ENCODE measurements at regions not wholly inside any gene's neighbourhood (a gene's known extent, or its start where the extent isn't known, plus 50 kb on each side); places are given as distances from the start of the nearest gene placed in this dataset.

DNA sequence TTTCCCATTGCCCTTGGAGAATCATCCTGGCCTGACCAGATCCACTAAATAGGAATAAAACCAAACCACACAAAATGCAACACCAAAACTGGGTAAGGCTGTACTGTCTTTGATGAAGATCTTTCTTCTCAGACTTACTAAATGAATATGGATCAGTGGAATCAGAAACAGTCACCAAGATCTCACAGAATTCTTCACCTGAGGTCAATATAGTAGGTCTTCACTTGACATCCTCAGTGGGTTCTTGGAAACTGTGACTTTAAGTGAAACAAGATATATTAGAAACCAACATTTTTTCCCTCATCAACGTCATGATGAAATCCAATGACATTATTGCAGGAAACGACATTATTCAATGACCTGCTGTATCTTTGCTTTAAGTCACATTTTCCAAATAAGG, 526.2 kb downstream of the FUT8 start:
- TF ChIP-seq, protein P1, sequence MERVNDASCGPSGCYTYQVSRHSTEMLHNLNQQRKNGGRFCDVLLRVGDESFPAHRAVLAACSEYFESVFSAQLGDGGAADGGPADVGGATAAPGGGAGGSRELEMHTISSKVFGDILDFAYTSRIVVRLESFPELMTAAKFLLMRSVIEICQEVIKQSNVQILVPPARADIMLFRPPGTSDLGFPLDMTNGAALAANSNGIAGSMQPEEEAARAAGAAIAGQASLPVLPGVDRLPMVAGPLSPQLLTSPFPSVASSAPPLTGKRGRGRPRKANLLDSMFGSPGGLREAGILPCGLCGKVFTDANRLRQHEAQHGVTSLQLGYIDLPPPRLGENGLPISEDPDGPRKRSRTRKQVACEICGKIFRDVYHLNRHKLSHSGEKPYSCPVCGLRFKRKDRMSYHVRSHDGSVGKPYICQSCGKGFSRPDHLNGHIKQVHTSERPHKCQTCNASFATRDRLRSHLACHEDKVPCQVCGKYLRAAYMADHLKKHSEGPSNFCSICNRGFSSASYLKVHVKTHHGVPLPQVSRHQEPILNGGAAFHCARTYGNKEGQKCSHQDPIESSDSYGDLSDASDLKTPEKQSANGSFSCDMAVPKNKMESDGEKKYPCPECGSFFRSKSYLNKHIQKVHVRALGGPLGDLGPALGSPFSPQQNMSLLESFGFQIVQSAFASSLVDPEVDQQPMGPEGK (CRISPR knock-in tag; IDR thresholded peaks at IDR 0.05; ENCODE audit: borderline replicate concordance): no peak
- TF ChIP-seq BACH2 (CRISPR knock-in tag; IDR thresholded peaks at IDR 0.05; ENCODE audit: borderline replicate concordance) (no peak), RARB (CRISPR knock-in tag; IDR thresholded peaks at IDR 0.05) (no peak), ESRRG (CRISPR knock-in tag; IDR thresholded peaks at IDR 0.05) (no peak), ZNF8 (CRISPR knock-in tag; IDR thresholded peaks at IDR 0.05) (no peak), TOX (CRISPR knock-in tag; IDR thresholded peaks at IDR 0.05; ENCODE audit: borderline replicate concordance) (no peak), ZC3H10 (CRISPR knock-in tag; IDR thresholded peaks at IDR 0.05) (no peak)
- TF ChIP-seq, protein P2, sequence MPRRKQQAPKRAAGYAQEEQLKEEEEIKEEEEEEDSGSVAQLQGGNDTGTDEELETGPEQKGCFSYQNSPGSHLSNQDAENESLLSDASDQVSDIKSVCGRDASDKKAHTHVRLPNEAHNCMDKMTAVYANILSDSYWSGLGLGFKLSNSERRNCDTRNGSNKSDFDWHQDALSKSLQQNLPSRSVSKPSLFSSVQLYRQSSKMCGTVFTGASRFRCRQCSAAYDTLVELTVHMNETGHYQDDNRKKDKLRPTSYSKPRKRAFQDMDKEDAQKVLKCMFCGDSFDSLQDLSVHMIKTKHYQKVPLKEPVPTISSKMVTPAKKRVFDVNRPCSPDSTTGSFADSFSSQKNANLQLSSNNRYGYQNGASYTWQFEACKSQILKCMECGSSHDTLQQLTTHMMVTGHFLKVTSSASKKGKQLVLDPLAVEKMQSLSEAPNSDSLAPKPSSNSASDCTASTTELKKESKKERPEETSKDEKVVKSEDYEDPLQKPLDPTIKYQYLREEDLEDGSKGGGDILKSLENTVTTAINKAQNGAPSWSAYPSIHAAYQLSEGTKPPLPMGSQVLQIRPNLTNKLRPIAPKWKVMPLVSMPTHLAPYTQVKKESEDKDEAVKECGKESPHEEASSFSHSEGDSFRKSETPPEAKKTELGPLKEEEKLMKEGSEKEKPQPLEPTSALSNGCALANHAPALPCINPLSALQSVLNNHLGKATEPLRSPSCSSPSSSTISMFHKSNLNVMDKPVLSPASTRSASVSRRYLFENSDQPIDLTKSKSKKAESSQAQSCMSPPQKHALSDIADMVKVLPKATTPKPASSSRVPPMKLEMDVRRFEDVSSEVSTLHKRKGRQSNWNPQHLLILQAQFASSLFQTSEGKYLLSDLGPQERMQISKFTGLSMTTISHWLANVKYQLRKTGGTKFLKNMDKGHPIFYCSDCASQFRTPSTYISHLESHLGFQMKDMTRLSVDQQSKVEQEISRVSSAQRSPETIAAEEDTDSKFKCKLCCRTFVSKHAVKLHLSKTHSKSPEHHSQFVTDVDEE (CRISPR knock-in tag; IDR thresholded peaks at IDR 0.05): no peak
- ATAC-seq: no peak

DNA sequence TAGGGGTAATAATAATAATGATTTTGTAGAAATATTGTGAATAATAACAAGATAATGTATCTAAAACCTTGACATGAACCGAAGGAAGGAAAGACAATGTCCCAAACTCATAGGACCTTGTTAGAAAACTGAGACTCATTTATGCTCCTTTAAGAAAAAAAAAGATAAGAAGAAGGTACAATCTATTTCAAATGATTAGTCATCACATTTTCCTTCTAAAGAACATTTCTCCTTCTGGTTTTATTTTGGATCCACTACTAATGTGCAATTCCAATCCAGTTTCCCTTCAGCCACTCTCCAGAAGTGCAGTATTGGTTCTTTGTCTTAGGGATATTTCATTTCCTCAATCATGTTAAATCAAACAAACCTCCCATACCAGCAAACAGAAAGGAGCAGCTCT, 526.7 kb downstream of the FUT8 start:
- no peak for ATAC-seq
- TF ChIP-seq ZNF565 (CRISPR knock-in tag; conservative IDR thresholded peaks at IDR 0.05; ENCODE audit: low read depth): no peak
- TF ChIP-seq BACH2 (CRISPR knock-in tag; IDR thresholded peaks at IDR 0.05; ENCODE audit: borderline replicate concordance): no peak
- TF ChIP-seq, protein P3, sequence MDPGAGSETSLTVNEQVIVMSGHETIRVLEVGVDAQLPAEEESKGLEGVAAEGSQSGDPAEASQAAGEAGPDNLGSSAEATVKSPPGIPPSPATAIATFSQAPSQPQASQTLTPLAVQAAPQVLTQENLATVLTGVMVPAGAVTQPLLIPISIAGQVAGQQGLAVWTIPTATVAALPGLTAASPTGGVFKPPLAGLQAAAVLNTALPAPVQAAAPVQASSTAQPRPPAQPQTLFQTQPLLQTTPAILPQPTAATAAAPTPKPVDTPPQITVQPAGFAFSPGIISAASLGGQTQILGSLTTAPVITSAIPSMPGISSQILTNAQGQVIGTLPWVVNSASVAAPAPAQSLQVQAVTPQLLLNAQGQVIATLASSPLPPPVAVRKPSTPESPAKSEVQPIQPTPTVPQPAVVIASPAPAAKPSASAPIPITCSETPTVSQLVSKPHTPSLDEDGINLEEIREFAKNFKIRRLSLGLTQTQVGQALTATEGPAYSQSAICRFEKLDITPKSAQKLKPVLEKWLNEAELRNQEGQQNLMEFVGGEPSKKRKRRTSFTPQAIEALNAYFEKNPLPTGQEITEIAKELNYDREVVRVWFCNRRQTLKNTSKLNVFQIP (CRISPR knock-in tag; IDR thresholded peaks at IDR 0.05; ENCODE audit: borderline replicate concordance, low read depth): no peak
- no peak for TF ChIP-seq ESRRG (CRISPR knock-in tag; IDR thresholded peaks at IDR 0.05)
- no peak for TF ChIP-seq OSR1 (CRISPR knock-in tag; IDR thresholded peaks at IDR 0.05)
- no peak for TF ChIP-seq ARNTL (CRISPR knock-in tag; IDR thresholded peaks at IDR 0.05; ENCODE audit: borderline replicate concordance, low read depth)
- TF ChIP-seq ZNF70 (CRISPR knock-in tag; IDR thresholded peaks at IDR 0.05): no peak
- TF ChIP-seq, protein P4, sequence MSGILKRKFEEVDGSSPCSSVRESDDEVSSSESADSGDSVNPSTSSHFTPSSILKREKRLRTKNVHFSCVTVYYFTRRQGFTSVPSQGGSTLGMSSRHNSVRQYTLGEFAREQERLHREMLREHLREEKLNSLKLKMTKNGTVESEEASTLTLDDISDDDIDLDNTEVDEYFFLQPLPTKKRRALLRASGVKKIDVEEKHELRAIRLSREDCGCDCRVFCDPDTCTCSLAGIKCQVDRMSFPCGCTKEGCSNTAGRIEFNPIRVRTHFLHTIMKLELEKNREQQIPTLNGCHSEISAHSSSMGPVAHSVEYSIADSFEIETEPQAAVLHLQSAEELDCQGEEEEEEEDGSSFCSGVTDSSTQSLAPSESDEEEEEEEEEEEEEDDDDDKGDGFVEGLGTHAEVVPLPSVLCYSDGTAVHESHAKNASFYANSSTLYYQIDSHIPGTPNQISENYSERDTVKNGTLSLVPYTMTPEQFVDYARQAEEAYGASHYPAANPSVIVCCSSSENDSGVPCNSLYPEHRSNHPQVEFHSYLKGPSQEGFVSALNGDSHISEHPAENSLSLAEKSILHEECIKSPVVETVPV (CRISPR knock-in tag; IDR thresholded peaks at IDR 0.05): no peak
- TF ChIP-seq, protein P5, sequence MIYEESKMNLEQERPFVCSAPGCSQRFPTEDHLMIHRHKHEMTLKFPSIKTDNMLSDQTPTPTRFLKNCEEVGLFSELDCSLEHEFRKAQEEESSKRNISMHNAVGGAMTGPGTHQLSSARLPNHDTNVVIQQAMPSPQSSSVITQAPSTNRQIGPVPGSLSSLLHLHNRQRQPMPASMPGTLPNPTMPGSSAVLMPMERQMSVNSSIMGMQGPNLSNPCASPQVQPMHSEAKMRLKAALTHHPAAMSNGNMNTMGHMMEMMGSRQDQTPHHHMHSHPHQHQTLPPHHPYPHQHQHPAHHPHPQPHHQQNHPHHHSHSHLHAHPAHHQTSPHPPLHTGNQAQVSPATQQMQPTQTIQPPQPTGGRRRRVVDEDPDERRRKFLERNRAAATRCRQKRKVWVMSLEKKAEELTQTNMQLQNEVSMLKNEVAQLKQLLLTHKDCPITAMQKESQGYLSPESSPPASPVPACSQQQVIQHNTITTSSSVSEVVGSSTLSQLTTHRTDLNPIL (CRISPR knock-in tag; IDR thresholded peaks at IDR 0.05; ENCODE audit: low read depth): no peak
- TF ChIP-seq, protein P1 (CRISPR knock-in tag; IDR thresholded peaks at IDR 0.05; ENCODE audit: borderline replicate concordance): no peak
- TF ChIP-seq PPARA (CRISPR knock-in tag; IDR thresholded peaks at IDR 0.05; ENCODE audit: borderline replicate concordance): no peak
- no peak for TF ChIP-seq TCF4 (CRISPR knock-in tag; IDR thresholded peaks at IDR 0.05; ENCODE audit: borderline replicate concordance)
- no peak for TF ChIP-seq SNAI2 (CRISPR knock-in tag; IDR thresholded peaks at IDR 0.05)
- no peak for TF ChIP-seq ZFP3 (CRISPR knock-in tag; IDR thresholded peaks at IDR 0.05)
- TF ChIP-seq TOX (CRISPR knock-in tag; IDR thresholded peaks at IDR 0.05; ENCODE audit: borderline replicate concordance): no peak
- no peak for TF ChIP-seq ZFP30 (CRISPR knock-in tag; IDR thresholded peaks at IDR 0.05)
- TF ChIP-seq GLIS3 (CRISPR knock-in tag; IDR thresholded peaks at IDR 0.05): no peak
- TF ChIP-seq ISL1 (CRISPR knock-in tag; IDR thresholded peaks at IDR 0.05): no peak

Data from SK-N-SH treated with all-trans-retinoic acid at 6 μM for 48 hours (cell line).